Thyroid gland (tissue), 4 donors: ENCODE measurements at regions not wholly inside any gene's neighbourhood (a gene's known extent, or its start where the extent isn't known, plus 50 kb on each side); places are given as distances from the start of the nearest gene placed in this dataset.

Source experiments
- DNase-seq, 2 donors: peaks; one replicate each; pipeline ENCODE4 v3.0.0-alpha.2; 2019
- H3K27ac ChIP-seq, 3 donors: fragments of 200-600 bp; sonication (generic); 1 replicate in 2 of 3; 2 replicates in 1 of 3; pipeline ENCODE4 v1.5.1; 2016 to 2019; ENCODE audit warnings: mild to moderate bottlenecking in 1 of 3, moderate library complexity in 1 of 3
- H3K27me3 ChIP-seq: fragments of 200-600 bp; sonication (generic); one replicate; pipeline ENCODE4 v1.5.1; 2019
- H3K36me3 ChIP-seq, 2 donors: fragments of 200-600 bp; sonication (generic); one replicate each; pipeline ENCODE4 v1.5.1; 2016 to 2019
- H3K4me1 ChIP-seq, 2 donors: fragments of 200-600 bp; sonication (generic); one replicate each; pipeline ENCODE4 v1.5.1; 2017 to 2019
- H3K4me3 ChIP-seq, 3 donors: fragments of 200-600 bp; sonication (generic); replicated peaks in 1 of 3; 1 replicate in 2 of 3; 2 replicates in 1 of 3; pipeline ENCODE4 v1.5.1; 2016; ENCODE audit warnings: mild to moderate bottlenecking in 1 of 3
- H3K9me3 ChIP-seq: fragments of 200-600 bp; sonication (generic); one replicate; pipeline ENCODE4 v1.5.1; 2017
- CTCF ChIP-seq, 6 experiments: fragments of 200-600 bp in 3 of 6; fragments of 450-650 bp in 3 of 6; sonication (generic) in 3 of 6; IDR thresholded peaks; one replicate each; pipeline ENCODE4 v1.5.1; 2016 to 2019; ENCODE audit warnings: antibody characterized with exemption in 6 of 6, mild to moderate bottlenecking in 2 of 6, inconsistent platforms in 1 of 6, moderate library complexity in 1 of 6
- POLR2A ChIP-seq, 2 donors: fragments of 450-650 bp; IDR thresholded peaks; one replicate each; pipeline ENCODE4 v1.6.1; 2017; ENCODE audit warnings: antibody characterized with exemption in 2 of 2, mild to moderate bottlenecking in 2 of 2, moderate library complexity in 1 of 2
- WGBS, 2 donors: methylation state at CpG; one replicate each; pipeline ENCODE4 v1.1.5; 2017; 5-methylcytosine and 5-hydroxymethylcytosine counted together
- intact Hi-C: fragments of 100-400 bp; cut with DNase I; formaldehyde crosslinking; loops from one replicate; pipeline ENCODE4 v1.15.1; 2023

- TF ChIP-seq CTCF (IDR thresholded peaks at IDR 0.05) (no peak), POLR2A (IDR thresholded peaks at IDR 0.05) (no peak)
These were observed 631.7 kb downstream of the SMARCA1 start for GRCh38 chrX:128891554-128891953.

GRCh38 chrX:128884430-128884829 is 638.9 kb downstream of the SMARCA1 start:
- 97 to 100% methylated on average over 2 of the region's 2 CpGs for WGBS, 2 donors
- no peak for DNase-seq
- H3K4me3 ChIP-seq, result no peak overlapping the region
- no peaks in the 10 kb centered on the region for H3K27me3 ChIP-seq
- H3K4me1 ChIP-seq, result no peaks in the 10 kb centered on the region
- no peak for TF ChIP-seq POLR2A (IDR thresholded peaks at IDR 0.05)
- TF ChIP-seq CTCF (IDR thresholded peaks at IDR 0.05), result no peak
- no peaks in the 10 kb centered on the region for H3K36me3 ChIP-seq
- intact Hi-C loops, result no loop called here
- H3K27ac ChIP-seq, result no peak overlapping the region
- H3K9me3 ChIP-seq, result no peaks in the 10 kb centered on the region

More at GRCh38 chrX:128891554-128891953, 631.7 kb downstream of the SMARCA1 start:
- intact Hi-C loops, result no loop called here
- no peak overlapping the region for H3K4me3 ChIP-seq
- no peaks in the 10 kb centered on the region for H3K9me3 ChIP-seq
- no peaks in the 10 kb centered on the region for H3K36me3 ChIP-seq
- H3K27me3 ChIP-seq, result no peaks in the 10 kb centered on the region
- H3K4me1 ChIP-seq, result no peaks in the 10 kb centered on the region
- WGBS, 2 donors, result 84 to 89% methylated on average over 7 of the region's 7 CpGs
- DNase-seq, result no peak
- no peak overlapping the region for H3K27ac ChIP-seq

GRCh38 chrX:128883650-128884049 is 639.6 kb downstream of the SMARCA1 start:
- TF ChIP-seq POLR2A (IDR thresholded peaks at IDR 0.05), result no peak
- TF ChIP-seq CTCF (IDR thresholded peaks at IDR 0.05), result no peak

GRCh38 chrX:128870361-128870760 is 652.9 kb downstream of the SMARCA1 start:
- Histone ChIP-seq H3K36me3 (no peaks in the 10 kb centered on the region), H3K27ac (no peak overlapping the region), H3K4me1 (no peaks in the 10 kb centered on the region), H3K4me3 (no peak overlapping the region), H3K9me3 (no peaks in the 10 kb centered on the region), H3K27me3 (no peaks in the 10 kb centered on the region)
- TF ChIP-seq CTCF (IDR thresholded peaks at IDR 0.05), result no peak
- TF ChIP-seq POLR2A (IDR thresholded peaks at IDR 0.05), result no peak
- intact Hi-C loops, result no loop called here
- no peak for DNase-seq

More at GRCh38 chrX:128883650-128884049, 639.6 kb downstream of the SMARCA1 start:
- WGBS, 2 donors, result 94 to 97% methylated on average over 3 of the region's 3 CpGs
- Histone ChIP-seq H3K4me3 (no peak overlapping the region), H3K27ac (no peak overlapping the region), H3K36me3 (no peaks in the 10 kb centered on the region), H3K9me3 (no peaks in the 10 kb centered on the region), H3K27me3 (no peaks in the 10 kb centered on the region), H3K4me1 (no peaks in the 10 kb centered on the region)
- DNase-seq, result no peak
- intact Hi-C loops, result no loop called here

GRCh38 chrX:128862557-128862956 is 660.7 kb downstream of the SMARCA1 start:
- Histone ChIP-seq H3K9me3 (no peaks in the 10 kb centered on the region), H3K27ac (no peak overlapping the region), H3K27me3 (peaks cover 3% of the 10 kb centered on the region), H3K36me3 (no peaks in the 10 kb centered on the region), H3K4me1 (no peaks in the 10 kb centered on the region), H3K4me3 (no peak overlapping the region)
- 86 to 87% methylated on average over 2 of the region's 2 CpGs for WGBS, 2 donors
- intact Hi-C loops, result no loop called here
- no peak for TF ChIP-seq POLR2A (IDR thresholded peaks at IDR 0.05)
- no peak for TF ChIP-seq CTCF (IDR thresholded peaks at IDR 0.05)
- no peak for DNase-seq
